EH (cell line): ENCODE measurements at regions not wholly inside any gene's neighbourhood (a gene's known extent, or its start where the extent isn't known, plus 50 kb on each side); places are given as distances from the start of the nearest gene placed in this dataset.
"Not testable (repeated sequence)": the region's sequence is repeated elsewhere in the genome, so short reads cannot be mapped to it uniquely, and the experiment has no call there.

Experiments
- DNase-seq: peaks from one replicate; pipeline ENCODE4 v3.0.0-alpha.2; 2015; ENCODE audit warnings: low read depth

- DNase-seq = not testable (repeated sequence)
Measured at GRCh38 chr2:87956613-87957012, 59.7 kb downstream of the RNU2-63P start.

- DNase-seq = not testable (repeated sequence)
Measured at GRCh38 chr2:87949008-87949407, 67.3 kb downstream of the RNU2-63P start.

GRCh38 chr2:87946644-87947370 lies 69.5 kb downstream of the RNU2-63P start:
- not testable (repeated sequence) for DNase-seq

- not testable (repeated sequence) for DNase-seq
Measured at GRCh38 chr2:87939299-87939698, 77.0 kb downstream of the RNU2-63P start.

GRCh38 chr2:87919023-87919665 lies 93.5 kb upstream of the RGPD2 start:
- not testable (repeated sequence) for DNase-seq

- DNase-seq = not testable (repeated sequence)
Measured at GRCh38 chr2:87917194-87917593, 91.6 kb upstream of the RGPD2 start.

GRCh38 chr2:87910848-87911247 lies 85.3 kb upstream of the RGPD2 start:
- not testable (repeated sequence) for DNase-seq

GRCh38 chr2:87909042-87909441 lies 83.4 kb upstream of the RGPD2 start:
- DNase-seq = not testable (repeated sequence)

- not testable (repeated sequence) for DNase-seq
Measured at GRCh38 chr2:87907556-87908099, 82.0 kb upstream of the RGPD2 start.

GRCh38 chr2:87903242-87904114 lies 77.9 kb upstream of the RGPD2 start:
- peak; percentile 43 for DNase-seq

- DNase-seq = not testable (repeated sequence)
Measured at GRCh38 chr2:87883659-87884058, 58.1 kb upstream of the RGPD2 start.
